GM12878 (cell line): ENCODE measurements at regions not wholly inside any gene's neighbourhood (a gene's known extent, or its start where the extent isn't known, plus 50 kb on each side); places are given as distances from the start of the nearest gene placed in this dataset.

ENCODE experiments used
- ATAC-seq: fragments of 200-7000 bp; cut with Tn5 transposase; 3 replicates; pipeline ENCODE4 v1.9.1; 2020; ENCODE audit warnings: mild to moderate bottlenecking, moderate library complexity
- BruUV-seq: library from RNA; stranded (reverse); fragments of 400-500 nt; replicated peaks from 2 replicates; lab custom pipeline; 2021; lab: Mats Ljungman, UMichigan
- CTCF ChIA-PET: fragments of 300-600 bp; sonication (Branson Sonifier 250); formaldehyde crosslinking; extraction: SDS; loops from one replicate; lab custom pipeline; 2021; ENCODE audit warnings: inconsistent platforms; lab: Yijun Ruan, JAX
- POLR2A ChIA-PET: fragments of 350-600 bp; formaldehyde crosslinking; extraction: SDS; loops from one replicate; lab custom pipeline; 2021; ENCODE audit warnings: inconsistent platforms; lab: Charles Lee
- RAD21 ChIA-PET: fragments of 300-600 bp; sonication (Branson Sonifier 250); formaldehyde crosslinking; loops from one replicate; lab custom pipeline; 2023; ENCODE audit warnings: antibody characterized with exemption; ENCODE audit not compliant: unreplicated experiment; lab: Charles Lee
- SMC1A ChIA-PET: fragments of 300-600 bp; sonication (Branson Sonifier 250); formaldehyde crosslinking; loops from one replicate; lab custom pipeline; 2023; ENCODE audit not compliant: unreplicated experiment, uncharacterized antibody; lab: Charles Lee
- DNase-seq: peaks from one replicate; pipeline ENCODE4 v3.0.0-alpha.2; 2011; ENCODE audit warnings: low read depth, low spot score
- FAIRE-seq: peaks from 3 replicates; lab custom pipeline; 2011; peaks lifted over from hg19 to GRCh38; lab: Jason Lieb, UNC
- H2AFZ ChIP-seq: 2 replicates; pipeline ENCODE4 v1.6.0; 2011; ENCODE audit warnings: low read depth, low read length, control low read depth; ENCODE audit not compliant: control insufficient read depth
- H3K27ac ChIP-seq: 2 replicates; pipeline ENCODE4 v1.5.1; 2011; ENCODE audit warnings: control low read depth; ENCODE audit not compliant: control insufficient read depth, insufficient read depth
- H3K27me3 ChIP-seq, 2 experiments: replicated peaks in 1 of 2; 2 replicates each; pipeline versions ENCODE4 v1.6.0 to v1.6.1; 2011; ENCODE audit warnings: low read length in 1 of 2; ENCODE audit not compliant: control insufficient read depth in 2 of 2, insufficient read depth in 2 of 2
- H3K36me3 ChIP-seq, 2 experiments: 2 replicates each; pipeline ENCODE4 v1.5.1; 2011; ENCODE audit warnings: low read length in 1 of 2; ENCODE audit not compliant: control insufficient read depth in 2 of 2, insufficient read depth in 2 of 2
- H3K4me1 ChIP-seq: 2 replicates; pipeline ENCODE4 v1.6.1; 2011; ENCODE audit warnings: mild to moderate bottlenecking, low read length, moderate library complexity, mixed read lengths; ENCODE audit not compliant: control insufficient read depth, insufficient read depth
- H3K4me2 ChIP-seq: 2 replicates; pipeline ENCODE4 v1.6.0; 2011; ENCODE audit warnings: control low read depth; ENCODE audit not compliant: control insufficient read depth, insufficient read depth
- H3K4me3 ChIP-seq: fragments of 200-600 bp; sonication (generic); 2 replicates; pipeline ENCODE4 v1.5.1; 2016
- H3K79me2 ChIP-seq: 2 replicates; pipeline ENCODE4 v1.6.0; 2011; ENCODE audit warnings: low read length; ENCODE audit not compliant: control insufficient read depth, insufficient read depth
- H3K9ac ChIP-seq: 2 replicates; pipeline ENCODE4 v1.8.0; 2011; ENCODE audit warnings: low read length, control low read depth, mixed read lengths; ENCODE audit not compliant: control insufficient read depth, insufficient read depth
- H3K9me3 ChIP-seq: replicated peaks from 3 replicates; pipeline ENCODE4 v1.5.1; 2011; ENCODE audit warnings: mild to moderate bottlenecking, low read length; ENCODE audit not compliant: control insufficient read depth, insufficient read depth
- H4K20me1 ChIP-seq: 2 replicates; pipeline ENCODE4 v1.6.0; 2011; ENCODE audit not compliant: control insufficient read depth, insufficient read depth
- JUND ChIP-seq: IDR thresholded peaks from 2 replicates; pipeline ENCODE4 v1.6.1; 2012; ENCODE audit warnings: low read depth, mild to moderate bottlenecking, low read length, improper control_type of control experiment, moderate library complexity
- MEF2B ChIP-seq: fragments of 450-650 bp; IDR thresholded peaks from 2 replicates; pipeline ENCODE4 v1.6.1; 2018; ENCODE audit warnings: mild to moderate bottlenecking, moderate library complexity; ENCODE audit not compliant: partially characterized antibody, poor library complexity, severe bottlenecking
- RAD51 ChIP-seq: fragments of 450-650 bp; IDR thresholded peaks from 2 replicates; pipeline ENCODE4 v1.6.1; 2016; ENCODE audit warnings: moderate library complexity, mild to moderate bottlenecking, inconsistent platforms
- RUNX3 ChIP-seq: IDR thresholded peaks from 2 replicates; pipeline ENCODE4 v1.6.1; 2012; ENCODE audit warnings: low read length, inconsistent platforms
- SKIL ChIP-seq: fragments of 450-650 bp; IDR thresholded peaks from 2 replicates; pipeline ENCODE4 v1.6.1; 2017; ENCODE audit warnings: mild to moderate bottlenecking, low read depth, inconsistent platforms; ENCODE audit not compliant: poor library complexity, severe bottlenecking
- ZSCAN29 ChIP-seq: fragments of 450-650 bp; IDR thresholded peaks from 2 replicates; pipeline ENCODE4 v1.6.1; 2017; ENCODE audit warnings: mild to moderate bottlenecking, moderate library complexity
- WGBS: methylation state at CpG from one replicate; pipeline ENCODE4 v1.1.6; 2016; ENCODE audit warnings: low lambda C conversion rate; ENCODE audit not compliant: insufficient replicate concordance, insufficient coverage; ENCODE audit errors: missing lambda C conversion rate; 5-methylcytosine and 5-hydroxymethylcytosine counted together
- in situ Hi-C: fragments of 300-500 bp; cut with MboI; formaldehyde crosslinking; loops from 9 replicates; pipeline ENCODE4 v1.14.3; 2018; ENCODE audit warnings: mixed read lengths
- intact Hi-C: fragments of 100-400 bp; cut with micrococcal nuclease; formaldehyde crosslinking; loops from one replicate; pipeline ENCODE4 v1.14.2; 2022; ENCODE audit not compliant: unreplicated experiment

GRCh38 chr14:83535444-83535843 lies 1994.5 kb upstream of the FLRT2 start (continued):
- TF ChIP-seq JUND: no peak
- TF ChIP-seq RAD51: no peak

- no peak overlapping the region for H3K27ac ChIP-seq
- H3K4me2 ChIP-seq: no peak overlapping the region
- 15% methylated on average over 13 of the region's 13 CpGs for WGBS
- no peaks in the 10 kb centered on the region for H4K20me1 ChIP-seq
- RAD21 ChIA-PET: no interaction called here
- BruUV-seq: no TSS peak
- intact Hi-C loops: no loop called here
- FAIRE-seq: no peak
- H3K36me3 ChIP-seq: no peaks in the 10 kb centered on the region
- H3K9ac ChIP-seq: no peak overlapping the region
- TF ChIP-seq RUNX3 (no peak), ZSCAN29 (no peak), MEF2B (peak; percentile 65), SKIL (no peak)
- POLR2A ChIA-PET: no interaction called here
- no peaks in the 10 kb centered on the region for H3K79me2 ChIP-seq
- no peak for DNase-seq
- no peaks in the 10 kb centered on the region; the same call in 2 of the 3 replicates for H3K9me3 ChIP-seq
- SMC1A ChIA-PET: no interaction called here
- H2AFZ ChIP-seq: no peak overlapping the region
- in situ Hi-C loops: no loop called here
- H3K4me1 ChIP-seq: no peaks in the 10 kb centered on the region
- no peak for ATAC-seq
- no peaks in the 10 kb centered on the region for H3K27me3 ChIP-seq
- CTCF ChIA-PET: no interaction called here
- H3K4me3 ChIP-seq: no peak overlapping the region
Observed at GRCh38 chr14:83541147-83541546, 1988.8 kb upstream of the FLRT2 start.
